Loucy (cell line): ENCODE measurements at regions not wholly inside any gene's neighbourhood (a gene's known extent, or its start where the extent isn't known, plus 50 kb on each side); places are given as distances from the start of the nearest gene placed in this dataset.

Experiments
- H2AFZ ChIP-seq: fragments of 200-600 bp; sonication (generic); 2 replicates; pipeline ENCODE4 v1.6.0; 2016; ENCODE audit warnings: antibody characterized with exemption, mild to moderate bottlenecking, low read length, moderate library complexity
- H3F3A ChIP-seq: fragments of 200-600 bp; 2 replicates; pipeline ENCODE4 v1.6.0; 2016; ENCODE audit warnings: antibody characterized with exemption, low read depth, mild to moderate bottlenecking
- H3K27me3 ChIP-seq: fragments of 200-600 bp; sonication (generic); 2 replicates; pipeline ENCODE4 v1.6.1; 2014; ENCODE audit warnings: low read length, mild to moderate bottlenecking; ENCODE audit not compliant: insufficient read depth, poor library complexity, severe bottlenecking
- H3K36me3 ChIP-seq: fragments of 200-600 bp; sonication (generic); 2 replicates; pipeline ENCODE4 v1.6.1; 2016; ENCODE audit warnings: low read length; ENCODE audit not compliant: insufficient read depth
- H3K4me1 ChIP-seq: fragments of 200-600 bp; sonication (generic); 2 replicates; pipeline ENCODE4 v1.5.1; 2014; ENCODE audit warnings: low read length, mild to moderate bottlenecking; ENCODE audit not compliant: insufficient read depth, poor library complexity, severe bottlenecking
- H3K4me2 ChIP-seq: fragments of 200-600 bp; sonication (generic); 2 replicates; pipeline ENCODE4 v1.6.0; 2014; ENCODE audit warnings: antibody characterized with exemption, low read length, low read depth, mild to moderate bottlenecking; ENCODE audit not compliant: poor library complexity, severe bottlenecking
- H3K4me3 ChIP-seq: fragments of 200-600 bp; sonication (generic); 2 replicates; pipeline ENCODE4 v1.5.1; 2014; ENCODE audit warnings: low read length, mild to moderate bottlenecking, mixed read lengths; ENCODE audit not compliant: poor library complexity, severe bottlenecking
- H3K79me2 ChIP-seq: fragments of 200-600 bp; sonication (generic); 2 replicates; pipeline ENCODE4 v1.6.1; 2014; ENCODE audit warnings: low read length; ENCODE audit not compliant: insufficient read depth
- H3K9ac ChIP-seq: fragments of 200-600 bp; sonication (generic); 2 replicates; pipeline ENCODE4 v1.6.0; 2014; ENCODE audit warnings: mild to moderate bottlenecking, low read depth, low read length, moderate library complexity; ENCODE audit not compliant: poor library complexity, severe bottlenecking
- H3K9me2 ChIP-seq: fragments of 200-600 bp; sonication (generic); replicated peaks from 2 replicates; pipeline ENCODE4 v1.6.1; 2016; ENCODE audit warnings: low read depth, low read length, mixed read lengths
- H3K9me3 ChIP-seq: fragments of 200-600 bp; sonication (generic); 2 replicates; pipeline ENCODE4 v1.6.1; 2014; ENCODE audit warnings: mild to moderate bottlenecking, antibody characterized with exemption, low read length, low read depth; ENCODE audit not compliant: insufficient read depth
- H4K20me1 ChIP-seq: fragments of 200-600 bp; sonication (generic); 2 replicates; pipeline ENCODE4 v1.6.0; 2014; ENCODE audit warnings: antibody characterized with exemption, low read length, mild to moderate bottlenecking; ENCODE audit not compliant: insufficient read depth, poor library complexity, severe bottlenecking
- CTCF ChIP-seq: fragments of 200-600 bp; sonication (generic); conservative IDR thresholded peaks from 2 replicates; pipeline ENCODE4 v1.5.1; 2014; ENCODE audit warnings: mild to moderate bottlenecking, antibody characterized with exemption, low read length
- EZH2phosphoT487 ChIP-seq: fragments of 200-600 bp; IDR thresholded peaks from 2 replicates; pipeline ENCODE4 v1.6.1; 2018; ENCODE audit warnings: antibody characterized with exemption, mild to moderate bottlenecking, moderate library complexity, borderline replicate concordance

- Histone ChIP-seq H3K27me3 (no peaks in the 10 kb centered on the region), H3K79me2 (no peaks in the 10 kb centered on the region), H3K9ac (no peak overlapping the region), H3K4me3 (no peak overlapping the region), H3F3A (0 out of 2 replicates have a peak, but pooled peaks cover 5% of the 10 kb centered on the region), H2AFZ (0 out of 2 replicates have a peak overlapping the region, but pooled peaks have one; percentile 2), H3K4me1 (peaks cover 68% of the 10 kb centered on the region), H3K9me2 (no peaks in the 10 kb centered on the region), H3K36me3 (no peaks in the 10 kb centered on the region), H3K9me3 (peaks cover 10% of the 10 kb centered on the region; the same call in 1 of the 2 replicates), H3K4me2 (no peak overlapping the region), H4K20me1 (no peaks in the 10 kb centered on the region)
- TF ChIP-seq CTCF (no peak), EZH2phosphoT487 (no peak)
Observed at GRCh38 chr1:229140119-229140396, 130.9 kb upstream of the RAB4A start.

- no peaks in the 10 kb centered on the region for H3K36me3 ChIP-seq
- no peak overlapping the region for H3K9ac ChIP-seq
- no peaks in the 10 kb centered on the region for H3K9me2 ChIP-seq
- no peak for TF ChIP-seq EZH2phosphoT487
- no peak for TF ChIP-seq CTCF
- peak overlapping the region; percentile 27 for H3K4me2 ChIP-seq
- 0 out of 2 replicates have a peak, but pooled peaks cover 5% of the 10 kb centered on the region for H3F3A ChIP-seq
- no peaks in the 10 kb centered on the region for H3K27me3 ChIP-seq
- no peaks in the 10 kb centered on the region for H3K79me2 ChIP-seq
- H3K4me3 ChIP-seq, result peak overlapping the region; percentile 5
- H3K4me1 ChIP-seq, result peaks cover 63% of the 10 kb centered on the region
- no peaks in the 10 kb centered on the region for H4K20me1 ChIP-seq
- H3K9me3 ChIP-seq, result no peaks in the 10 kb centered on the region
- H2AFZ ChIP-seq, result no peak overlapping the region
Observed at GRCh38 chr1:229141271-229141670, 129.6 kb upstream of the RAB4A start.

GRCh38 chr1:229141689-229142377 is 129.1 kb upstream of the RAB4A start:
- Histone ChIP-seq H3K4me2 (peak overlapping the region; percentile 27), H3K9me3 (no peaks in the 10 kb centered on the region), H3K9ac (peak overlapping the region; percentile 40), H3K4me1 (peaks cover 58% of the 10 kb centered on the region), H3K27me3 (no peaks in the 10 kb centered on the region), H2AFZ (no peak overlapping the region), H3F3A (0 out of 2 replicates have a peak, but pooled peaks cover 5% of the 10 kb centered on the region), H3K9me2 (no peaks in the 10 kb centered on the region), H3K4me3 (peak overlapping the region; percentile 5), H4K20me1 (no peaks in the 10 kb centered on the region), H3K36me3 (no peaks in the 10 kb centered on the region), H3K79me2 (no peaks in the 10 kb centered on the region)
- TF ChIP-seq CTCF, result no peak
- no peak for TF ChIP-seq EZH2phosphoT487
